SHP77 (cell line): ENCODE measurements at regions not wholly inside any gene's neighbourhood (a gene's known extent, or its start where the extent isn't known, plus 50 kb on each side); places are given as distances from the start of the nearest gene placed in this dataset.

ENCODE experiments used
- DNase-seq, 2 experiments: peaks; one replicate each; lab custom pipeline; 2025; lab: John Stamatoyannopoulos, UW

- DNase-seq: no peak
Observed at GRCh38 chr4:1511441-1512041, 105.3 kb upstream of the NKX1-1 start.

- no peak for DNase-seq
Observed at GRCh38 chr4:1510931-1511330, 104.7 kb upstream of the NKX1-1 start.

- no peak for DNase-seq
Observed at GRCh38 chr4:1509366-1509765, 103.1 kb upstream of the NKX1-1 start.

- no peak for DNase-seq
Observed at GRCh38 chr4:1508161-1509160, 102.2 kb upstream of the NKX1-1 start.

GRCh38 chr4:1506956-1507721 lies 100.9 kb upstream of the NKX1-1 start:
- no peak for DNase-seq

- DNase-seq: no peak
Observed at GRCh38 chr4:1505511-1506460, 99.5 kb upstream of the NKX1-1 start.

- no peak for DNase-seq
Observed at GRCh38 chr4:1504595-1505500, 98.6 kb upstream of the NKX1-1 start.

- DNase-seq: no peak
Observed at GRCh38 chr4:1503583-1504471, 97.6 kb upstream of the NKX1-1 start.

- no peak for DNase-seq
Observed at GRCh38 chr4:1502976-1503375, 96.7 kb upstream of the NKX1-1 start.

GRCh38 chr4:1502501-1502886 lies 96.3 kb upstream of the NKX1-1 start:
- no peak for DNase-seq

GRCh38 chr4:1501754-1502500 lies 95.7 kb upstream of the NKX1-1 start:
- no peak for DNase-seq

- no peak for DNase-seq
Observed at GRCh38 chr4:1500966-1501753, 94.9 kb upstream of the NKX1-1 start.

- DNase-seq: no peak
Observed at GRCh38 chr4:1500231-1500965, 94.2 kb upstream of the NKX1-1 start.

- DNase-seq: no peak
Observed at GRCh38 chr4:1499465-1499864, 93.2 kb upstream of the NKX1-1 start.

- DNase-seq: no peak
Observed at GRCh38 chr4:1497189-1497801, 91.1 kb upstream of the NKX1-1 start.

- no peak for DNase-seq
Observed at GRCh38 chr4:1496116-1496642, 89.9 kb upstream of the NKX1-1 start.
